Epithelial cell of prostate (primary cell): ENCODE measurements at regions not wholly inside any gene's neighbourhood (a gene's known extent, or its start where the extent isn't known, plus 50 kb on each side); places are given as distances from the start of the nearest gene placed in this dataset.
"Not testable (repeated sequence)": the region's sequence is repeated elsewhere in the genome, so short reads cannot be mapped to it uniquely, and the experiment has no call there.

ENCODE experiments used
- DNase-seq: peaks from one replicate; pipeline ENCODE4 v3.0.0-alpha.2; 2011; ENCODE audit warnings: low read depth, low spot score
- H3K27ac ChIP-seq: fragments of 450-650 bp; 2 replicates; pipeline ENCODE4 v1.5.1; 2017; ENCODE audit warnings: mild to moderate bottlenecking

DNA sequence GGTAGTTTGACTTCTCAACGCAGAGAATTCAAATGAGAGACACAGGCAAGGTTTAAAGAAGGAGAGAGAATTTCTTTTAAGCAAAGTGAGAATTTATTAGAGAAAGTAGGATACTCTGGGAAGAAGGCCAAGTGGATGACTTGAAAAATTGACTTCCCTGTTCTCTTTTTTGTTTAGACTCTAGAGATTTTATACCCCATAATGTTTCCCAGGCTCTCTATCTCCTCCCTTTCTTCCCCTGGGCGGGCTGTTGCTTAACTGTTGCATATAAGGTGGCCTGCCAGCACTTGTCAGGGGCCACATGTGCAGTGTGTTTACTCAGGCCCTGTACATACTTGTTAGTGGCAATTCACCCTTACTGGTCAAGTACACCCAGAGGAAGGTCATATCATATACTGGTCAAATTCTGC, 403.7 kb downstream of the SLC6A15 start:
- H3K27ac ChIP-seq, result peak overlapping the region; percentile 95

DNA sequence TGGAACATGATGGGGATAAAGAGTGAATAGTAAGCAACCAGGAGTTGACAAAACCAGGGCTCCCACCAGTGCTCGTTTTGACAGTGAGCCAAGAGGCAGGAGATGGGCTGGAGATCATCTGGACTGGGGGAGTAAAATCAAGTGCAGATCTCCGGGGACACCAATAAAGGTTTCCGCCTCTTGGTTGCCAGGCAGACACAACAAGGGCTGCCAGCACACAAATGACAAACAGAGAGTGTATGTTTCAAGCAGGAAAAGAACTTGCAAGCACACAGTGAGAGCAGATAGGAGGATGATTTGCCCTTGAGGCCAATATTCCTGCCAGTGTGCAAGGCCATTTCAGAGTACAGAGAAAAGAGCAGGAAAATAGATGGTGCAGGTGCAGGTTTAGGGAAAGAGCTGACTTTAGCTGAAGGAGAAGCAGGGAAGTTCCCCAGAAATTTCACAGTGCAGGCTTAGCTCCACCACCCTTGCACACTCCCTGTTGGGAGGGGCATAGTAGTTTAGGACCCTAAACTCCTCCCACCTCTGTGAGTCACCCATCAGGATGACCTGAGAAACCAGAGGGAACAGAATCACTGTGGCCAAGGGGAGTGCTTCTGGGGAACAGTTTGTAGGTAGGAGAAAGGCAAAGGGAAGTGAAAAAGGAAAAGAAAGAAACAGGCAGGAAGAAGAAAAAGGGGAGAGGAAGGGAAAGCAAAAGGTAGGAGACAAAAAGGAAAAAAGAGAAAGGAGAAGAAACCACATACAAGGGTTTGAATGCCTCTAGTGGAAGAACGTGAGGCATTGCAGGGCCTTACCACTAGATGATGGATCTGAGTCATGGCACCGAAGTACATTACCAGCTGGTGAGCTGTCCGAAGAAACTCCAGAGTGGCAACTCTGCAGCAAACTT, 404.4 kb downstream of the SLC6A15 start:
- H3K27ac ChIP-seq, result peak overlapping the region; percentile 95
- DNase-seq, result peak; percentile 62

More for the DNA sequence above, 403.7 kb downstream of the SLC6A15 start:
- peak; percentile 41 for DNase-seq

DNA sequence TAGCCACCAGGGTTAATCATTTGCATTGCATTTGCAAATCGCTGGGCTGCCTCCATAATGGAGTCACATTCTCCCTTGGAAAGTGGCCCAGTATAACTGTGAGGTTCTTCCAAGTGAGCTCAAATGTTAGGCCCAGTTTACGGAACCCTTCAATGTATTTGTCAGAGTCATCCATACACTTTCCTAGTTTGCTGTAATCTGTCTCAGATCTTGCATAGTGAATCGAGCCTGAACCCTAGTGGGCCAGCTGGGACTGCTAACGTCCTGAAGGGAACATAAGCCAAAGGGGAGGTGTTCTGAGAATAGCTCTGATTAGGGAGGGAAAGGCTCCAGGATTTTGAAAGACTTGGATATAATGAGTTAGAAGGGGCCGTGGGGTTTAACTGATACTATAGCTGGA, 406.3 kb downstream of the SLC6A15 start:
- DNase-seq, result no peak
- no peak overlapping the region for H3K27ac ChIP-seq

DNA sequence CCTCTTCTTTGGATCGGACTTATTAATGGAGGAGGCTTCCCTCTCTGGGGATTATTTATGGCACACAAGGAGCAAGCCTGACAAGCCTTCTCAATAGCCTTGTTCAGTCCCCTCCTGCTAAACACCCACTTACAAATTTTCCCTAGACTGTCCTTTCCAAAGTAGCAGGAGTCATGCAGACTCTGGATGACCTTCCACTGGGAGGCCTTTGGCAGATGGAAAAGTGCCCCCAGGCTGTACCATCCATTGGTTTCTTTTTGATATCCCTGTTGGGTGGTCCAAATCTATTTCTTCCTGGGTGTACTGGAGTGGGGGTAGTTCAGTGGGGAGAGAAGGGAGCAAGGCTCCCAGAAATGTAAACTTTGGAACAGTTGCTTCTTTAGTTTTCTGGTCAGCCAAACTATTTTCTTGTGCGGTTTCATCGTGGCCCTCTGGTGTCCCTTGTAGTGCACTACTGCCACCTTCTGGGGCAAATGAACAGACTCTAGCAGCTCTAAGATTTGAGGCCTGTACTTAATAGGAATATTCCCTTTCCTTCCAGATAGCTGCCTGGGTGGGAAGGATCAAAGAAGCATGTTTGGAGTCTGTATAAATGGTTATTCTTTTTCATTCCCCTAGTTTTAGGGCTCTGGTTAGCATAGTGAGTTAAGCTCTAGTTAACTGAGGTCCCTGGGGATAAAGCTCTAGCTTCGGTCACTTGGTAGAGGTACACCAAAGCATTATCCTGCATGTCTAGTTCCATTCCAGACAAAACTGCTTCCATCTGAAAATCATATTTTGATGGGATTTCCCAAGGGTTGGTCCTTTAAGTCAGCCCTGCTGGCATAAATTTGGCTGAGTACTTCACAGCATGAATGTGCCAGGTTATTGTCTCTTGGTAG, 409.5 kb downstream of the SLC6A15 start:
- DNase-seq, result peak; percentile 8

DNA sequence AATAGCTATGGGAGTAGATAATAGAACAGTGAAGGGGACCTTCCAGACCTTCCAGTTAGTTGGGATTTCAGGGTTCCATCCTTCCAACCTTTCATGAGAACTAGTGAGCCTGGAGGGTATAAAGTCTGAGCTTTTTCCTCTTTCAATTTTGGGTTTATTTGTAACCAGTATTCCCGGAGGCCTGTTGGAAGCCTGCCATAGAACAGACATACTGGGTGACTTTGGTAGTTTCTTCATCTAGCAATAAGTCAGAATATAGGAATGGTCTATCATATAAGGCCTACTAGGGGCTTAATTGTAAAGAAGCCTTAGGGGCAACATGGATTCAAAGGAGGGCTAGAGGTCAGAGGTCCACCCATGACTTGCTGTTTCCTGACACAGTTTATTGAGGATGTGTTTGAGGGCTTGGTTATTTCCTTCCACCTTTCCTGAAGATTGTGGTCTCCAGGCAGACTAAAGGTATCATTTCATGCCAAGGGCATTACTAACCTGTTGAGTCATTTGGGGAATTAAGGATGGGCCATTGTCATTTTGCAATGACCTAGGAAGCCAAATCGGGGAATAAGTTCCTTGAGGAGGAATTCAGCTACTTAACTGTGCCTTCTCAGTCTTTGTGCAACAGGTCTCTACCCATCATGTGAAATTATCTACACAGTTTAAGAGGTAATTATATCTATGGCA, 410.3 kb downstream of the SLC6A15 start:
- DNase-seq, result peak; percentile 2
- H3K27ac ChIP-seq, result peak overlapping the region; percentile 73

More for the DNA sequence above, 409.5 kb downstream of the SLC6A15 start:
- H3K27ac ChIP-seq, result peak overlapping the region; percentile 73

DNA sequence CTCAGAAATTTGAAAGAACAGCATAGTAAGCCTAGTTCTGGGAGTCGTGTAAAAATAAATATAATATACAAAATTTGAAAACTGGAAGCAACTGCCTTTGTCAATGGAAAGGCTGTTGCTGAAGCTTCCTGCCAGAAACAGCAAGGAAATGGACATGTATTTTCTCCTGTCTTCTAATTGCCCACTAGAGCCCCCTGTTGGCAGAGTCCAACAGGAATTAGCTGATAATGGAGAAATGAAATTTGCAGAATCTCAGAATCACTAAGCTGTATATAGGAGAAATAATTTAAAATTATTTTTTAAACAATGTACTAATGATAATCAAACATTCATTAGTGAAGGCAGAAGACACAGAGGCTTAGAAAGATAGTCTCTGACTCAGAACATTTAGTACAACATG, 414.8 kb downstream of the SLC6A15 start:
- DNase-seq, result no peak
- no peak overlapping the region for H3K27ac ChIP-seq

DNA sequence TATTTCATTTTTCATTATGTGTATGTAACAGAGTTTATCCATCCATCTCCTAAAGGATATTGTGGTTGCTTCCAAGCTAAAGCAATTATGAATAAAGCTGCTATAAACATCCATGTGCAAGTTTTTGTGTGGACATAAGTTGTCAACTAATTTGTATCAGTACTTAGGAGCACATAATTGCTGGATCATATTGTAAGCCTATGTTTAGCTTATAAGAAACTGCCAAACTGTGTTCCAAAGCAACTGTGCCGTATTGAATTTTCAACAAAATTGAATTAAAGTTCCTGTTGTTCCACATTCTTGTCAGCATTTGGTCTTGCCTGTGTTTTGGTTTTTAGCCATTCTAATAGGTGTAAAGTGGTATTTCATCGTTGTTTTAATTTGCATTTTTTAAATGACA, 416.9 kb downstream of the SLC6A15 start:
- DNase-seq, result no peak

DNA sequence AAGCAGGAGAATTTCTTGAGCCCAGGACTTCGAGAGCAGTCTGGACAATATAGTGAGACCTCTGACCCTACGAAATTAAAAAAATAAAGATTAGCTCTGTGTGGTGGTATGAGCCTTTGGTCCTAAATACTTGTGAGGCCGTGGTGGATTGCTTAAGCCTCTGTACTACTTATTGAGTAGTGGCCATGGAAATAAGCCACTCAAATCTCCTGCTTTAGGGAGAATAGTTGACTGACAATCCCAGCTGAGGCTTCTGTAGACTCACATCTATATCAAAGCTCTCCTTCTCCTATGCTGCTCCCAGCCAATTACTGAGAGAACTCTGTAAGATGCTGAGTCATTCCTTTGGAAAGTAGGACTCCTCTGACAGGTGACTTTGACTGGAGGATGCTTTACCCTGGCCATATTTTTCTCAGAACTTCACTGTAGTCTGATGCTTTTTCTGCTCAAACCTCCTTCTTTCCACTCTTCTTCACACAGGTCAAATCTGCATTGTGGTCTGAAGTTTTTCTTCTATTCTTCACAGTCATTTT, 420.2 kb downstream of the SLC6A15 start:
- no peak for DNase-seq
- H3K27ac ChIP-seq, result no peak overlapping the region

More for the DNA sequence above, 416.9 kb downstream of the SLC6A15 start:
- H3K27ac ChIP-seq, result no peak overlapping the region

GRCh38 chr12:84484798-84485197, 427.8 kb downstream of the SLC6A15 start:
- DNase-seq, result no peak
- no peak overlapping the region for H3K27ac ChIP-seq

DNA sequence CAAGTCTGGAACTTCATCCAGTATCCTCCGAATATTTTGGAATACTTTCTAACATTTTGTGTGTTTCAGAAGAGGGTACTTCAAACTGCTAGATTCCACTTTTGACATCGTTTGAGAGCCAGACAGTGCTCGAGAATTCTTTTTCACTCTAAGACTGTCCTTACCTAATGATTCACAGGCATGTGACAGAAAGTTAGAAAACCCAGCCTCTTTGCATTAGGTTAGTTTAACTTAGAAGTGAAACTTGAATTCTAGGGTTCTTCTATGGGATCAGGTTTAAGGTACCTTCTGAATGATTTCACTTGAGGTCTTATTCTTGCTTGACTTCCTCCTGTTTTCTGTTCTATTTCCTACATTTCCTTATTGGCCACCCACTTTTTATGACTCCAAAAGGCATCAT, 431.8 kb downstream of the SLC6A15 start:
- no peak overlapping the region for H3K27ac ChIP-seq
- DNase-seq, result no peak

DNA sequence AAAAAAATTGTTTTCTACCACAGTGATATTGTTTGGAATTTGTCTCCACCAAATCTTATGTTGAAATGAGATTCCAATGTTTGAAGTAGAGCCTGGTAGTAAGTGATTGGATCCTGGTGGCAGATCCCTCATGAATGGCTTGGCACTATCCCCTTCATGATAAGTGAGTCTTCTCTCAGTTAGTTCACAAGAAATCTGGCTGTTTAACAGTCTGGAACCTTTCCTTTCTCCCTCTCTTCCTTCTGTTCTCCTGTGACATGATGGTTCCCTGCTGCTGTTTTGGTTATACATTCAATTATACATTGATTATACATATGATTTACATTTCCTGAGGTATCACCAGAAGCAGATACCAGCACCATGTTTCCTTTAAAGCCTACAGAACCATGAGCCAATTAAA, 442.2 kb downstream of the SLC6A15 start:
- H3K27ac ChIP-seq, result no peak overlapping the region
- no peak for DNase-seq

GRCh38 chr12:84464616-84465015, 448.0 kb downstream of the SLC6A15 start:
- H3K27ac ChIP-seq, result no peak overlapping the region
- DNase-seq, result no peak

DNA sequence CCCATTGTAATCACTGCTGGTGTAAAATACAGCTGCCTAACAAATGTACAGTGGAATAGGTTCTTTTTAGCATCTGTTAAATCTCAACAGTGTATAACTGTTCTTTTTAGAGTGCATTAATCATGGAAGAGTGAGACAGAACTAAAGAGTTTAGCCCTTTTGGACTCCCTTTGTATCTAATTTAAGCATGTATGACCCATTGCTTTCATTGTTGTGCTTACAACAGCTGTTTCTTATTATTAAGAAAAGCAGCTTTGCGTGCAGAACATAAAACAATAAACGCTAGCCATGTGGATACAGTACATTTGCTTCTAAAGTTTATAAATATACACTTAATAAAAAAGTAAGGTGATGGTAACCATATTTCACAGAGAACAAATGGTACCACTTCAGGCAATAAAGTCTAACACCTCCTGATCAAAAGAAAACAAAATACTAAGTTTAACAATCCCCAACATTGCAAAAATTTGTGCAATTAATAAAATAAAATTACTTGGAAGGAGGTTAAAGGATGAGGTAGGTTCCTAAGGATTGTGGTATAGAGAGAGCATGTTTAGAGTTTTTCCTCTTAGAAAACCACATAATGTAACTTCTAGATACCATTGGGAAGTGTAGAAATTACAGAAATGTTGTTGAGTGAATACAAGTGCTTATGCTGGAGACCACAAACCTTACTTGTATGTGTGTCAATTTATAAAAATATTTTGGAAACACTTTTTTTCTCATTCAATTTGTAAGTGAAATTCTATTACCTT, 448.7 kb downstream of the SLC6A15 start:
- DNase-seq, result no peak
- no peak overlapping the region for H3K27ac ChIP-seq

- DNase-seq, result no peak
- no peak overlapping the region for H3K27ac ChIP-seq
These were observed 457.0 kb downstream of the SLC6A15 start for GRCh38 chr12:84455598-84455997.

- not testable (repeated sequence) for H3K27ac ChIP-seq, DNase-seq
These were observed 466.1 kb downstream of the SLC6A15 start for GRCh38 chr12:84446478-84446877.

DNA sequence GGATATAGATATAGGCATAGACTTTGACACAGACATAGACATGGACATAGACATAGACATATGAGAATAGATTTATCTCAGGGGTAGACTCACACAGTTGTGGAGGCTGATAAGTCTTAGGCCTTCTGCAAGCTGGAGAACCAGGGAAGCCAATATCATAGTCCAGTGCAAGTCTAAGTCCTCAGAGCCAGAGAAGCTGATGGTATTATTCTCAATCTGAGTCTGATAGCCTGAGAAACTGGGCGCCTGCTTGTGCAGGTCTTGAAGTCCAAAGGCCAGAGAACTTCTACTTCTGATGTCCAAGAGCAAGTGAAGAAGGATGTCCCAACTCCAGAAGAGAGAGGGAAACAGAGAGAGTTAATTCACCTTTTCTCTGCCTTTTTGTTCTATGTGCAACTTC, 476.5 kb downstream of the SLC6A15 start:
- no peak for DNase-seq
- no peak overlapping the region for H3K27ac ChIP-seq

GRCh38 chr12:84435682-84436081, 476.9 kb downstream of the SLC6A15 start:
- no peak overlapping the region for H3K27ac ChIP-seq
- no peak for DNase-seq

GRCh38 chr12:84422340-84422739, 490.3 kb downstream of the SLC6A15 start:
- DNase-seq, result no peak
- no peak overlapping the region for H3K27ac ChIP-seq

- DNase-seq, result no peak
- H3K27ac ChIP-seq, result no peak overlapping the region
These were observed 491.5 kb downstream of the SLC6A15 start for GRCh38 chr12:84421103-84421502.

GRCh38 chr12:84416626-84417025, 496.0 kb downstream of the SLC6A15 start:
- DNase-seq, result no peak

More at GRCh38 chr12:84416626-84417025, 496.0 kb downstream of the SLC6A15 start:
- no peak overlapping the region for H3K27ac ChIP-seq
